ENCODE measurements at regions not wholly inside any gene's neighbourhood (a gene's known extent, or its start where the extent isn't known, plus 50 kb on each side); places are given as distances from the start of the nearest gene placed in this dataset.

- TF ChIP-seq GATA2 (IDR thresholded peaks at IDR 0.05; ENCODE audit: low read depth, low read length), result no peak
- TF ChIP-seq GATA3 (IDR thresholded peaks at IDR 0.05; ENCODE audit: low read depth, low read length), result no peak
Observed at GRCh38 chr7:17586711-17587110, 288.3 kb downstream of the AHR start.
